H9 (cell line): ENCODE measurements at regions not wholly inside any gene's neighbourhood (a gene's known extent, or its start where the extent isn't known, plus 50 kb on each side); places are given as distances from the start of the nearest gene placed in this dataset.

ENCODE experiments used
- DNase-seq: peaks from one replicate; pipeline ENCODE4 v3.0.0-alpha.2; 2017
- H2AFZ ChIP-seq: one replicate; pipeline ENCODE4 v1.6.1; 2013; ENCODE audit warnings: mild to moderate bottlenecking, low read length, control low read depth, moderate library complexity
- H2AK5ac ChIP-seq: 2 replicates; pipeline ENCODE4 v1.6.1; 2013; ENCODE audit warnings: low read length, control low read depth, mixed read lengths; ENCODE audit not compliant: insufficient read length
- H2BK120ac ChIP-seq: one replicate; pipeline ENCODE4 v1.6.1; 2013; ENCODE audit warnings: low read depth, mild to moderate bottlenecking, low read length, control low read depth, inconsistent platforms; ENCODE audit not compliant: poor library complexity, severe bottlenecking
- H2BK12ac ChIP-seq: 2 replicates; pipeline ENCODE4 v1.6.1; 2013; ENCODE audit warnings: low read length, control low read depth, mixed read lengths, low read depth; ENCODE audit not compliant: insufficient read length
- H2BK15ac ChIP-seq: 2 replicates; pipeline ENCODE4 v1.6.1; 2013; ENCODE audit warnings: low read depth, low read length, control low read depth
- H2BK20ac ChIP-seq: one replicate; pipeline ENCODE4 v1.6.1; 2013; ENCODE audit warnings: low read depth, mild to moderate bottlenecking, low read length, control low read depth, inconsistent platforms; ENCODE audit not compliant: poor library complexity, severe bottlenecking
- H2BK5ac ChIP-seq: 2 replicates; pipeline ENCODE4 v1.6.1; 2013; ENCODE audit warnings: low read length, control low read depth, mixed read lengths; ENCODE audit not compliant: insufficient read length
- H3K14ac ChIP-seq: 2 replicates; pipeline ENCODE4 v1.6.1; 2013; ENCODE audit warnings: low read length, control low read depth; ENCODE audit not compliant: insufficient read depth
- H3K18ac ChIP-seq: 2 replicates; pipeline ENCODE4 v1.6.1; 2013; ENCODE audit warnings: low read depth, mild to moderate bottlenecking, mixed read lengths, low read length, control low read depth; ENCODE audit not compliant: insufficient read length
- H3K23ac ChIP-seq: 2 replicates; pipeline ENCODE4 v1.6.1; 2013; ENCODE audit warnings: low read length, control low read depth, mixed read lengths, low read depth; ENCODE audit not compliant: insufficient read length
- H3K23me2 ChIP-seq: 2 replicates; pipeline ENCODE4 v1.6.1; 2013; ENCODE audit warnings: low read depth, mild to moderate bottlenecking, mixed read lengths, low read length, control low read depth; ENCODE audit not compliant: insufficient read length, poor library complexity, severe bottlenecking
- H3K27ac ChIP-seq: 2 replicates; pipeline ENCODE4 v1.5.1; 2013; ENCODE audit warnings: low read length, control low read depth, mixed read lengths, low read depth; ENCODE audit not compliant: insufficient read length
- H3K27me3 ChIP-seq: 2 replicates; pipeline ENCODE4 v1.6.1; 2013; ENCODE audit warnings: low read length, control low read depth, inconsistent platforms; ENCODE audit not compliant: insufficient read depth
- H3K4ac ChIP-seq: 2 replicates; pipeline ENCODE4 v1.6.1; 2013; ENCODE audit warnings: low read depth, mild to moderate bottlenecking, control low read depth, inconsistent platforms, low read length, moderate library complexity
- H3K4me1 ChIP-seq: 2 replicates; pipeline ENCODE4 v1.6.1; 2013; ENCODE audit warnings: low read length, control low read depth, inconsistent platforms; ENCODE audit not compliant: insufficient read depth
- H3K4me2 ChIP-seq: 2 replicates; pipeline ENCODE4 v1.6.1; 2013; ENCODE audit warnings: low read length, control low read depth, mixed read lengths; ENCODE audit not compliant: insufficient read length, insufficient read depth
- H3K56ac ChIP-seq: 2 replicates; pipeline ENCODE4 v1.6.1; 2013; ENCODE audit warnings: low read depth, mild to moderate bottlenecking, mixed read lengths, low read length, control low read depth; ENCODE audit not compliant: insufficient read length
- H3K79me1 ChIP-seq: 2 replicates; pipeline ENCODE4 v1.6.1; 2013; ENCODE audit warnings: low read depth, mild to moderate bottlenecking, moderate library complexity, low read length, control low read depth, inconsistent platforms; ENCODE audit not compliant: insufficient read depth, poor library complexity, severe bottlenecking
- H3K79me2 ChIP-seq: 2 replicates; pipeline ENCODE4 v1.6.1; 2013; ENCODE audit warnings: low read length, control low read depth, inconsistent platforms; ENCODE audit not compliant: insufficient read depth
- H3K9ac ChIP-seq: 2 replicates; pipeline ENCODE4 v1.6.1; 2013; ENCODE audit warnings: low read length, control low read depth, mixed read lengths; ENCODE audit not compliant: insufficient read length; ENCODE audit errors: extremely low read depth
- H3K9me3 ChIP-seq: one replicate; pipeline ENCODE4 v1.6.1; 2013; ENCODE audit warnings: low read depth, low read length, inconsistent platforms; ENCODE audit not compliant: control insufficient read depth
- H3T11ph ChIP-seq: one replicate; pipeline ENCODE4 v1.6.1; 2013; ENCODE audit warnings: mild to moderate bottlenecking, low read length, control low read depth, inconsistent platforms
- H4K20me1 ChIP-seq: one replicate; pipeline ENCODE4 v1.6.1; 2013; ENCODE audit not compliant: control insufficient read depth, insufficient read length, insufficient read depth
- H4K5ac ChIP-seq: 2 replicates; pipeline ENCODE4 v1.6.1; 2013; ENCODE audit warnings: low read depth, mild to moderate bottlenecking, mixed read lengths, low read length, control low read depth; ENCODE audit not compliant: insufficient read length
- H4K8ac ChIP-seq: replicated peaks from 2 replicates; pipeline ENCODE4 v1.6.1; 2013; ENCODE audit warnings: low read length, control low read depth, mixed read lengths, low read depth; ENCODE audit not compliant: insufficient read length
- H4K91ac ChIP-seq: 2 replicates; pipeline ENCODE4 v1.6.1; 2013; ENCODE audit warnings: low read depth, mild to moderate bottlenecking, moderate library complexity, mixed read lengths, low read length, control low read depth; ENCODE audit not compliant: insufficient read length
- H3K27ac Mint-ChIP-seq, 3 experiments: 2 replicates in 2 of 3; 3 replicates in 1 of 3; pipeline ENCODE4 v1.8.0; 2020 to 2021; ENCODE audit warnings: mixed read lengths in 3 of 3, mild to moderate bottlenecking in 1 of 3, moderate library complexity in 1 of 3
- H3K27me3 Mint-ChIP-seq: 2 replicates; pipeline ENCODE4 v1.8.0; 2021; ENCODE audit warnings: low read depth, mild to moderate bottlenecking, moderate library complexity, mixed read lengths
- H3K36me3 Mint-ChIP-seq, 3 experiments: 2 replicates in 2 of 3; 3 replicates in 1 of 3; pipeline ENCODE4 v1.8.0; 2020 to 2021; ENCODE audit warnings: low read depth in 3 of 3, mixed read lengths in 3 of 3; ENCODE audit not compliant: insufficient read depth in 1 of 3
- H3K4me1 Mint-ChIP-seq, 2 experiments: 2 replicates each; pipeline ENCODE4 v1.8.0; 2020; ENCODE audit warnings: mixed read lengths in 2 of 2
- H3K4me3 Mint-ChIP-seq, 2 experiments: 2 replicates in 1 of 2; 3 replicates in 1 of 2; pipeline ENCODE4 v1.8.0; 2020 to 2021; ENCODE audit warnings: mild to moderate bottlenecking in 2 of 2, mixed read lengths in 2 of 2, moderate library complexity in 1 of 2
- H3K9me3 Mint-ChIP-seq, 2 experiments: 2 replicates in 1 of 2; 3 replicates in 1 of 2; pipeline ENCODE4 v1.8.0; 2020; ENCODE audit warnings: mild to moderate bottlenecking in 2 of 2, mixed read lengths in 2 of 2, moderate library complexity in 1 of 2
- WGBS: extraction: QIAGEN DNeasy Blood & Tissue Kit; methylation state at CpG from one replicate; pipeline ENCODE4 v1.1.7; 2013; ENCODE audit warnings: missing lambda C conversion rate, low lambda C conversion rate, mixed read lengths; ENCODE audit not compliant: insufficient read length; ENCODE audit errors: extremely low coverage; 5-methylcytosine and 5-hydroxymethylcytosine counted together
- TF ChIP-seq, protein P1 (sequence below): fragments of 200-600 bp; sonication (generic); conservative IDR thresholded peaks from 3 replicates; pipeline ENCODE4 v1.8.0; 2021; ENCODE audit warnings: antibody characterized with exemption, mild to moderate bottlenecking

DNA sequence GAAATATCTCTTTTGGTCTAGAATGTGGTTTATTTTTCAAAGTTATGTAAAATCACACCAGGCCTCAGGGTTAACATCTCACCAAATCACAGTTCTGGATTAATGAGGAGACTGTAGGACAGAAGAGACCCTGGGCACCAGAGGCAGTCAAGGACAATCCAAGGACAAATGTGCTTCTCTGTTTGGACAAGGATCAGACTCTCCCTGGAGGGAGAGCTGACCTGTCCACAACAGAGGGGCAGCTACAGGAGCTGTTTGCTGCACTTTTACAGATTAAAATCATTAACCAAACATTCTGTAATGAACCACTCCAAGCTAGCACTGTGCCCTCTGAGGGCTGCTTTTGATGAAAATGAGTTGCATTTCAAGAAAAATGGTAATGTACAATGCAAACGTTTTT is 690.6 kb upstream of the SLC8A1 start:
- Histone ChIP-seq H3K9ac (no peak overlapping the region), H3K27me3 (no peaks in the 10 kb centered on the region), H3K4me1 (no peaks in the 10 kb centered on the region), H3K18ac (no peak overlapping the region), H3K79me2 (no peaks in the 10 kb centered on the region), H4K5ac (no peak overlapping the region), H2BK20ac (no peak overlapping the region), H3K23me2 (no peaks in the 10 kb centered on the region), H3K9me3 (no peaks in the 10 kb centered on the region), H2AFZ (no peak overlapping the region), H2BK12ac (no peak overlapping the region), H4K20me1 (no peaks in the 10 kb centered on the region), H3K27ac (no peak overlapping the region), H3K23ac (no peak overlapping the region), H2BK120ac (no peak overlapping the region), H4K91ac (no peak overlapping the region), H3K56ac (no peak overlapping the region), H4K8ac (no peak overlapping the region), H3K79me1 (no peaks in the 10 kb centered on the region), H3T11ph (no peak overlapping the region), H3K4ac (no peak overlapping the region), H2AK5ac (no peak overlapping the region), H3K4me2 (no peak overlapping the region), H3K14ac (no peak overlapping the region), H2BK15ac (no peak overlapping the region), H2BK5ac (no peak overlapping the region)
- no peak for DNase-seq
- Mint-ChIP-seq H3K4me3 (no peak overlapping the region), H3K36me3 (no peaks in the 10 kb centered on the region), H3K9me3 (no peaks in the 10 kb centered on the region), H3K27ac (no peak overlapping the region), H3K4me1 (no peaks in the 10 kb centered on the region), H3K27me3 (no peaks in the 10 kb centered on the region)
- TF ChIP-seq, protein P1, sequence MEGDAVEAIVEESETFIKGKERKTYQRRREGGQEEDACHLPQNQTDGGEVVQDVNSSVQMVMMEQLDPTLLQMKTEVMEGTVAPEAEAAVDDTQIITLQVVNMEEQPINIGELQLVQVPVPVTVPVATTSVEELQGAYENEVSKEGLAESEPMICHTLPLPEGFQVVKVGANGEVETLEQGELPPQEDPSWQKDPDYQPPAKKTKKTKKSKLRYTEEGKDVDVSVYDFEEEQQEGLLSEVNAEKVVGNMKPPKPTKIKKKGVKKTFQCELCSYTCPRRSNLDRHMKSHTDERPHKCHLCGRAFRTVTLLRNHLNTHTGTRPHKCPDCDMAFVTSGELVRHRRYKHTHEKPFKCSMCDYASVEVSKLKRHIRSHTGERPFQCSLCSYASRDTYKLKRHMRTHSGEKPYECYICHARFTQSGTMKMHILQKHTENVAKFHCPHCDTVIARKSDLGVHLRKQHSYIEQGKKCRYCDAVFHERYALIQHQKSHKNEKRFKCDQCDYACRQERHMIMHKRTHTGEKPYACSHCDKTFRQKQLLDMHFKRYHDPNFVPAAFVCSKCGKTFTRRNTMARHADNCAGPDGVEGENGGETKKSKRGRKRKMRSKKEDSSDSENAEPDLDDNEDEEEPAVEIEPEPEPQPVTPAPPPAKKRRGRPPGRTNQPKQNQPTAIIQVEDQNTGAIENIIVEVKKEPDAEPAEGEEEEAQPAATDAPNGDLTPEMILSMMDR: no peak
- no CpG with 5 or more reads among the region's 1 CpG for WGBS
